ENCODE measurements at regions not wholly inside any gene's neighbourhood (a gene's known extent, or its start where the extent isn't known, plus 50 kb on each side); places are given as distances from the start of the nearest gene placed in this dataset.
"Not testable (repeated sequence)": the region's sequence is repeated elsewhere in the genome, so short reads cannot be mapped to it uniquely, and the experiment has no call there.

DNA sequence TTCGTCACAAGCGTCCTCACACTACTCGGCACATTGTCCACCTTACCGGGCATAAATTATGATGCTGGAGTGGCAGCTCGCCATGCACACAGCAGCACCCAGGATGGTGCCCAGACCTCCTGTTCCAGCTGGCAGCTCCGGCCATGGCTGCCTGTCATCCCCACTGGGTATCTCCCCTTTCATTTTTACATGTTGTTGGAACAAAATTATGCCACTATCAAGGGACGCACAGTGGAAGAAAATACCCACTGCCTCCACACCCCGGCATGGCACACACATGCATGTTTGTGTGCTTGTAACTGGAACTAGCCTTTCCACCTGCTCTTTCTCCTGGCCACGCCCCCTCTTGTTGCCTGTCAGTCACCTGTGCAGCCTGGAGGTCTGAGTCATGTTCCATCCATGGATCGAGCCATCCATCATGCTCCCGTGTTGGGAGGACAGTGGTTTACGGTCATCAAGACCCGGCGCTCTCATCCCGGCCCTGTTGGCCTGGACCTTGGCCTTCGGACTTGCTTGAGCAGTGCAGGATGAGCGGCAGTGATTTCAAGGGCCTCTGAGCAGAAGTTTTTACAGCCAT lies 1069.6 kb downstream of the BRD1 start:
- TF ChIP-seq ARNTL (CRISPR knock-in tag; IDR thresholded peaks at IDR 0.05; ENCODE audit: borderline replicate concordance, low read depth), result no peak
- ATAC-seq, result no peak

DNA sequence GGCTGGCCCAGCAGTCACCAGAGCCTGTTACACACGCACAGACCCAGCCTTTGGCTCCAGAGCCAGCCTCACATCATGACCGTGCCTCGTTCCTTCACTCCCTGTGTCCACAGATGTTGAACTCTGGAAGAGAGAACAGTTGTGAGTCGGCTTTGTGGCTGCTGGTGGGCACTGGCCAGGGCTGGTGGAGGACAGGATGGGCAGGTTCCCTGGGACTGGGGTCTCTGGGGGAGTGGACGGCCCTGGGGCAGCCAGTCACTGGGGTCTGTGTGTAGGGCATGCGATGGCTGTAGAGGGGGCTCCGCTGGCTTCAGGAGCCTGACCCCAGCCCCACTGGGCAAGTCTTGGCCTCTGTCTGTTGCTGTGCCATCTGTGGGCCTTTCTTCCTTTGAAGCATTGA lies 1070.1 kb downstream of the BRD1 start:
- no peak for ATAC-seq
- no peak for TF ChIP-seq BACH2 (CRISPR knock-in tag; IDR thresholded peaks at IDR 0.05; ENCODE audit: borderline replicate concordance)
- TF ChIP-seq RARB (CRISPR knock-in tag; IDR thresholded peaks at IDR 0.05), result no peak
- TF ChIP-seq PPARA (CRISPR knock-in tag; IDR thresholded peaks at IDR 0.05; ENCODE audit: borderline replicate concordance), result no peak
- no peak for TF ChIP-seq ZC3H10 (CRISPR knock-in tag; IDR thresholded peaks at IDR 0.05)
- TF ChIP-seq ZNF8 (CRISPR knock-in tag; IDR thresholded peaks at IDR 0.05), result no peak
- TF ChIP-seq SNAI2 (CRISPR knock-in tag; IDR thresholded peaks at IDR 0.05), result no peak
- TF ChIP-seq, protein P1, sequence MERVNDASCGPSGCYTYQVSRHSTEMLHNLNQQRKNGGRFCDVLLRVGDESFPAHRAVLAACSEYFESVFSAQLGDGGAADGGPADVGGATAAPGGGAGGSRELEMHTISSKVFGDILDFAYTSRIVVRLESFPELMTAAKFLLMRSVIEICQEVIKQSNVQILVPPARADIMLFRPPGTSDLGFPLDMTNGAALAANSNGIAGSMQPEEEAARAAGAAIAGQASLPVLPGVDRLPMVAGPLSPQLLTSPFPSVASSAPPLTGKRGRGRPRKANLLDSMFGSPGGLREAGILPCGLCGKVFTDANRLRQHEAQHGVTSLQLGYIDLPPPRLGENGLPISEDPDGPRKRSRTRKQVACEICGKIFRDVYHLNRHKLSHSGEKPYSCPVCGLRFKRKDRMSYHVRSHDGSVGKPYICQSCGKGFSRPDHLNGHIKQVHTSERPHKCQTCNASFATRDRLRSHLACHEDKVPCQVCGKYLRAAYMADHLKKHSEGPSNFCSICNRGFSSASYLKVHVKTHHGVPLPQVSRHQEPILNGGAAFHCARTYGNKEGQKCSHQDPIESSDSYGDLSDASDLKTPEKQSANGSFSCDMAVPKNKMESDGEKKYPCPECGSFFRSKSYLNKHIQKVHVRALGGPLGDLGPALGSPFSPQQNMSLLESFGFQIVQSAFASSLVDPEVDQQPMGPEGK (CRISPR knock-in tag; IDR thresholded peaks at IDR 0.05; ENCODE audit: borderline replicate concordance), result no peak
- TF ChIP-seq, protein P2, sequence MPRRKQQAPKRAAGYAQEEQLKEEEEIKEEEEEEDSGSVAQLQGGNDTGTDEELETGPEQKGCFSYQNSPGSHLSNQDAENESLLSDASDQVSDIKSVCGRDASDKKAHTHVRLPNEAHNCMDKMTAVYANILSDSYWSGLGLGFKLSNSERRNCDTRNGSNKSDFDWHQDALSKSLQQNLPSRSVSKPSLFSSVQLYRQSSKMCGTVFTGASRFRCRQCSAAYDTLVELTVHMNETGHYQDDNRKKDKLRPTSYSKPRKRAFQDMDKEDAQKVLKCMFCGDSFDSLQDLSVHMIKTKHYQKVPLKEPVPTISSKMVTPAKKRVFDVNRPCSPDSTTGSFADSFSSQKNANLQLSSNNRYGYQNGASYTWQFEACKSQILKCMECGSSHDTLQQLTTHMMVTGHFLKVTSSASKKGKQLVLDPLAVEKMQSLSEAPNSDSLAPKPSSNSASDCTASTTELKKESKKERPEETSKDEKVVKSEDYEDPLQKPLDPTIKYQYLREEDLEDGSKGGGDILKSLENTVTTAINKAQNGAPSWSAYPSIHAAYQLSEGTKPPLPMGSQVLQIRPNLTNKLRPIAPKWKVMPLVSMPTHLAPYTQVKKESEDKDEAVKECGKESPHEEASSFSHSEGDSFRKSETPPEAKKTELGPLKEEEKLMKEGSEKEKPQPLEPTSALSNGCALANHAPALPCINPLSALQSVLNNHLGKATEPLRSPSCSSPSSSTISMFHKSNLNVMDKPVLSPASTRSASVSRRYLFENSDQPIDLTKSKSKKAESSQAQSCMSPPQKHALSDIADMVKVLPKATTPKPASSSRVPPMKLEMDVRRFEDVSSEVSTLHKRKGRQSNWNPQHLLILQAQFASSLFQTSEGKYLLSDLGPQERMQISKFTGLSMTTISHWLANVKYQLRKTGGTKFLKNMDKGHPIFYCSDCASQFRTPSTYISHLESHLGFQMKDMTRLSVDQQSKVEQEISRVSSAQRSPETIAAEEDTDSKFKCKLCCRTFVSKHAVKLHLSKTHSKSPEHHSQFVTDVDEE (CRISPR knock-in tag; IDR thresholded peaks at IDR 0.05), result no peak
- no peak for TF ChIP-seq ISL1 (CRISPR knock-in tag; IDR thresholded peaks at IDR 0.05)
- no peak for TF ChIP-seq OSR1 (CRISPR knock-in tag; IDR thresholded peaks at IDR 0.05)
- TF ChIP-seq ZFP3 (CRISPR knock-in tag; IDR thresholded peaks at IDR 0.05), result no peak

DNA sequence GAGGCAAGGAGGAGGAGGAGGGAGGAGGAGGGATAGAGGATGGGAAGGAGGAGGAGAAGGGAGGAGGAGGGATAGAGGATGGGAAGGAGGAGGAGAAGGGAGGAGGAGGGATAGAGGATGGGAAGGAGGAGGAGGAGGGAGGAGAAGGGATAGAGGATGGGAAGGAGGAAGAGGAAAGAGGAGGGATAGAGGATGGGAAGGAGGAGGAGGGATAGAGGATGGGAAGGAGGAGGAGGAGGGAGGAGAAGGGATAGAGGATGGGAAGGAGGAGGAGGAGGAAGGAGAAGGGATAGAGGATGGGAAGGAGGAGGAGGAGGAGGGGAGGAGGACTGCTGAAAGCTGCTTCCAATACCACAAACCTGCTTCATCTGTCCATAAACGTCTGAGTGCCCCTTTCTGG lies 1070.5 kb downstream of the BRD1 start:
- not testable (repeated sequence) for ATAC-seq

DNA sequence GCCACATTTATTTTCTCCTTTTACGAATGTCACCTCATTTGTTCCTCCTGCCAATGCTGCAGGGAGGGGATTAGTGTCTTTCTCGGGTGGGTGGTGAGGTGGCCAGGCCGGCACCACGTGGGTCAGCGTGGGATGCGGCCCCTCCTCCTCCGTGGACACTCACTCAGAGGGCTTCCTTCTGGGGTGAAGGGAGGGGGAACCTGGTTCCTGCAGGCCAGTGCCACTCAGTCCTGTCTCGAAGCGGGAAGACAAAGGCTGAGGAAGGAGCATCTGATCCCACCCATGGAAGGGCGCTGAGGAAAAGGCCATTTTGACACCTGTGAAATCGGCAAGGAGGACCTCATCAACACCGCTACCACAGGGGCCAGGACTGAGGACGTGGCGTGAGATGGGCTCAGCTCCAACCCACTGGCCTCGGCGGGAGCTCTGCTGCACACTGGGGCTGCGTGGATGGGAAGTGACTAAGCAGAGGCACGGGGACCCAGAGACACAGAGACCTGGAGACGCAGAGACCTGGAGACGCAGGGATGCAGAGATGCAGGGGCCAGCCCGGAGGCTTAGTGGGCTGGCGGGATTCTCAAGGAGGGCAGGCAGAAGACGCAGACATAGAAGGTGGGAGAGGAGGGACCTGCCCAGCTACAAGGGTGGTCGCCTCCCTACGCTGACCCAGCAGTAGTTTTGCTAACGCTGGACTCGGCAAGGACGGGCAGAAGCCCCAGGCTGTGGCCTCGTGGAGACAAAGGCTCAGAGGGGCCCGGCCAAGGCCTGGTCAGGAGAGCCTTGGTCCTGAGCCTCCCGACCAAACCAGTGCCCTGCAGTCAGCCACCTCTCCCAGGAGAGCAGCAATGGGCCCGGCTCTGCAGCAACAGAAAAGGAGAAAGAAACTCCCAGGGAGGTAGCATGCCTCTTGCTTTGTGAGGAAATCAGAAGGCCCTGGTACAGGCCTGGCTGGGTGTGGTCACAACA lies 1071.2 kb downstream of the BRD1 start:
- TF ChIP-seq, protein P3, sequence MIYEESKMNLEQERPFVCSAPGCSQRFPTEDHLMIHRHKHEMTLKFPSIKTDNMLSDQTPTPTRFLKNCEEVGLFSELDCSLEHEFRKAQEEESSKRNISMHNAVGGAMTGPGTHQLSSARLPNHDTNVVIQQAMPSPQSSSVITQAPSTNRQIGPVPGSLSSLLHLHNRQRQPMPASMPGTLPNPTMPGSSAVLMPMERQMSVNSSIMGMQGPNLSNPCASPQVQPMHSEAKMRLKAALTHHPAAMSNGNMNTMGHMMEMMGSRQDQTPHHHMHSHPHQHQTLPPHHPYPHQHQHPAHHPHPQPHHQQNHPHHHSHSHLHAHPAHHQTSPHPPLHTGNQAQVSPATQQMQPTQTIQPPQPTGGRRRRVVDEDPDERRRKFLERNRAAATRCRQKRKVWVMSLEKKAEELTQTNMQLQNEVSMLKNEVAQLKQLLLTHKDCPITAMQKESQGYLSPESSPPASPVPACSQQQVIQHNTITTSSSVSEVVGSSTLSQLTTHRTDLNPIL (CRISPR knock-in tag; IDR thresholded peaks at IDR 0.05; ENCODE audit: low read depth), result no peak
- no peak for TF ChIP-seq ESRRG (CRISPR knock-in tag; IDR thresholded peaks at IDR 0.05)
- TF ChIP-seq OSR1 (CRISPR knock-in tag; IDR thresholded peaks at IDR 0.05), result no peak
- no peak for TF ChIP-seq ZFP3 (CRISPR knock-in tag; IDR thresholded peaks at IDR 0.05)
- TF ChIP-seq, protein P4, sequence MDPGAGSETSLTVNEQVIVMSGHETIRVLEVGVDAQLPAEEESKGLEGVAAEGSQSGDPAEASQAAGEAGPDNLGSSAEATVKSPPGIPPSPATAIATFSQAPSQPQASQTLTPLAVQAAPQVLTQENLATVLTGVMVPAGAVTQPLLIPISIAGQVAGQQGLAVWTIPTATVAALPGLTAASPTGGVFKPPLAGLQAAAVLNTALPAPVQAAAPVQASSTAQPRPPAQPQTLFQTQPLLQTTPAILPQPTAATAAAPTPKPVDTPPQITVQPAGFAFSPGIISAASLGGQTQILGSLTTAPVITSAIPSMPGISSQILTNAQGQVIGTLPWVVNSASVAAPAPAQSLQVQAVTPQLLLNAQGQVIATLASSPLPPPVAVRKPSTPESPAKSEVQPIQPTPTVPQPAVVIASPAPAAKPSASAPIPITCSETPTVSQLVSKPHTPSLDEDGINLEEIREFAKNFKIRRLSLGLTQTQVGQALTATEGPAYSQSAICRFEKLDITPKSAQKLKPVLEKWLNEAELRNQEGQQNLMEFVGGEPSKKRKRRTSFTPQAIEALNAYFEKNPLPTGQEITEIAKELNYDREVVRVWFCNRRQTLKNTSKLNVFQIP (CRISPR knock-in tag; IDR thresholded peaks at IDR 0.05; ENCODE audit: borderline replicate concordance, low read depth), result no peak
- no peak; the same call in 2 of the 3 replicates for ATAC-seq

DNA sequence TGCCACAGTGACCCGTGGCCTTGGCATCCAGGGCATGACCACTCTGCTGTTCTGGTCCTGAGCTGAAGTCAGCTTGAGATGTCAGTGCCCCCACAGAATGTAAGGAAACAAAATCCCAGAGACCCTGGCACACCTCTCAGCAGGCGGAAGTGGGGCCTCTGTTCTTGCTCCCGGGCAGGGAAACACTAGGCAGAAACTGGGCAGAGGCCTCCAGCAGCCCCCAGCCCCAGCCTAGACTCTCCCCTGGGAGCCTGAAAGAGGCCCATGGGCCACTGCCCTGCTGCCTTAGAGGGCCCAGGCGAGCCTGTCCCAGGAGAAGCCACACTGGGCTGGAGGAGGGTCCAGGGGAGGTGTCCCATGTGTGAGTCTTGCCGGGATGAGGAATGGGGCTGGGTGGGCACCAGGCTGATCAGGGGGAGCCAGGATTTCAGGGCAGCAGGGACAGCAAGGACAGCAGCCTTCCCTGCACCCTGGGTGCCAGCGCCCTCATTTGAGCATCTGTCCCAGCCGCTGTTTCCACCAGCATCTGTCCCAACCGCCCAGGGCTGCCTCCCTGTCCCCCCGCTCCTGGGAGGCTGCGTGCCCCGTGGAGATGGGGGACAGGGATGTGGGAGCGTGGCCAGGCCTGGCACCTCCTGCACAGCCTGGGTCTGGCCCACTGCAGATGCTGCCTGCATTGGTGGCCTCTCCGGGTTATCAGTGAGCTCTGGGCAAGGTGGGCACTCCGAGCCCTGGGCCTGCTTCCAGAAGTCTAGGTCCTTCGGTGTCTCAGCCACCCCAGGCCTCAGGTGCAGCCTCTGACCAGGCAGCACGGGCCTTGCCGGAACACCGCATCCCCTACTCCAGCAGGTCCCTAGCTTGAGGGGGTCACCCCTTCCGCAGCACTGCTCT lies 1072.4 kb downstream of the BRD1 start:
- TF ChIP-seq CSDC2 (CRISPR knock-in tag; IDR thresholded peaks at IDR 0.05) (no peak), TCF4 (CRISPR knock-in tag; IDR thresholded peaks at IDR 0.05; ENCODE audit: borderline replicate concordance) (no peak), OSR1 (CRISPR knock-in tag; IDR thresholded peaks at IDR 0.05) (no peak), ZFP3 (CRISPR knock-in tag; IDR thresholded peaks at IDR 0.05) (no peak), SNAI2 (CRISPR knock-in tag; IDR thresholded peaks at IDR 0.05) (no peak), ISL1 (CRISPR knock-in tag; IDR thresholded peaks at IDR 0.05) (no peak), ZC3H10 (CRISPR knock-in tag; IDR thresholded peaks at IDR 0.05) (no peak)
- TF ChIP-seq, protein P4 (CRISPR knock-in tag; IDR thresholded peaks at IDR 0.05; ENCODE audit: borderline replicate concordance, low read depth), result no peak
- TF ChIP-seq, protein P3 (CRISPR knock-in tag; IDR thresholded peaks at IDR 0.05; ENCODE audit: low read depth), result no peak
- TF ChIP-seq, protein P5, sequence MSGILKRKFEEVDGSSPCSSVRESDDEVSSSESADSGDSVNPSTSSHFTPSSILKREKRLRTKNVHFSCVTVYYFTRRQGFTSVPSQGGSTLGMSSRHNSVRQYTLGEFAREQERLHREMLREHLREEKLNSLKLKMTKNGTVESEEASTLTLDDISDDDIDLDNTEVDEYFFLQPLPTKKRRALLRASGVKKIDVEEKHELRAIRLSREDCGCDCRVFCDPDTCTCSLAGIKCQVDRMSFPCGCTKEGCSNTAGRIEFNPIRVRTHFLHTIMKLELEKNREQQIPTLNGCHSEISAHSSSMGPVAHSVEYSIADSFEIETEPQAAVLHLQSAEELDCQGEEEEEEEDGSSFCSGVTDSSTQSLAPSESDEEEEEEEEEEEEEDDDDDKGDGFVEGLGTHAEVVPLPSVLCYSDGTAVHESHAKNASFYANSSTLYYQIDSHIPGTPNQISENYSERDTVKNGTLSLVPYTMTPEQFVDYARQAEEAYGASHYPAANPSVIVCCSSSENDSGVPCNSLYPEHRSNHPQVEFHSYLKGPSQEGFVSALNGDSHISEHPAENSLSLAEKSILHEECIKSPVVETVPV (CRISPR knock-in tag; IDR thresholded peaks at IDR 0.05), result no peak
- ATAC-seq, result no peak

All from SK-N-SH treated with all-trans-retinoic acid at 6 μM for 48 hours (cell line).